Memory B cell (primary cell): ENCODE measurements at regions not wholly inside any gene's neighbourhood (a gene's known extent, or its start where the extent isn't known, plus 50 kb on each side); places are given as distances from the start of the nearest gene placed in this dataset.
"Not testable (repeated sequence)": the region's sequence is repeated elsewhere in the genome, so short reads cannot be mapped to it uniquely, and the experiment has no call there.

Experiments
- ATAC-seq: fragments of 150-1000 bp; cut with Tn5 transposase; 2 replicates; pipeline ENCODE4 v1.10.0; 2021; ENCODE audit warnings: low read depth, mild to moderate bottlenecking, moderate library complexity
- DNase-seq, 2 donors: peaks; one replicate each; pipeline ENCODE4 v3.0.0; 2022; ENCODE audit warnings: low spot score in 2 of 2
- H3K27ac Mint-ChIP-seq: one replicate; pipeline ENCODE4 v1.8.0; 2022; ENCODE audit warnings: mild to moderate bottlenecking, moderate library complexity, mixed read lengths
- H3K27me3 Mint-ChIP-seq: one replicate; pipeline ENCODE4 v1.8.0; 2022; ENCODE audit warnings: mixed read lengths
- H3K36me3 Mint-ChIP-seq: one replicate; pipeline ENCODE4 v1.8.0; 2022; ENCODE audit warnings: mild to moderate bottlenecking, mixed read lengths
- H3K4me1 Mint-ChIP-seq: one replicate; pipeline ENCODE4 v1.8.0; 2022; ENCODE audit warnings: mixed read lengths
- H3K4me3 Mint-ChIP-seq: one replicate; pipeline ENCODE4 v1.8.0; 2022; ENCODE audit warnings: mild to moderate bottlenecking, moderate library complexity, mixed read lengths
- H3K9me3 Mint-ChIP-seq: one replicate; pipeline ENCODE4 v1.8.0; 2022; ENCODE audit warnings: mixed read lengths

GRCh38 chr6:14382678-14383236 is 265.2 kb downstream of the CD83 start:
- H3K9me3 Mint-ChIP-seq = peaks cover 5% of the 10 kb centered on the region
- H3K36me3 Mint-ChIP-seq = peaks cover 8% of the 10 kb centered on the region
- no peak for ATAC-seq
- no peaks in the 10 kb centered on the region for H3K27me3 Mint-ChIP-seq
- H3K4me1 Mint-ChIP-seq = peaks cover 35% of the 10 kb centered on the region
- DNase-seq = no peak
- H3K4me3 Mint-ChIP-seq = peak overlapping the region; percentile 54
- H3K27ac Mint-ChIP-seq = peak overlapping the region; percentile 72

- no peak for DNase-seq
- peaks cover 35% of the 10 kb centered on the region for H3K4me1 Mint-ChIP-seq
Observed at GRCh38 chr6:14383393-14384174, 266.0 kb downstream of the CD83 start.

GRCh38 chr6:14384175-14384949 is 266.8 kb downstream of the CD83 start:
- Mint-ChIP-seq H3K4me1 (peaks cover 35% of the 10 kb centered on the region), H3K9me3 (peaks cover 5% of the 10 kb centered on the region)
- DNase-seq = no peak

More at GRCh38 chr6:14383393-14384174, 266.0 kb downstream of the CD83 start:
- H3K9me3 Mint-ChIP-seq = peaks cover 5% of the 10 kb centered on the region
- peak; percentile 34 for ATAC-seq
- no peaks in the 10 kb centered on the region for H3K27me3 Mint-ChIP-seq
- no peak overlapping the region for H3K4me3 Mint-ChIP-seq
- peaks cover 6% of the 10 kb centered on the region for H3K36me3 Mint-ChIP-seq
- H3K27ac Mint-ChIP-seq = peak overlapping the region; percentile 72

GRCh38 chr6:14386263-14386662 is 268.7 kb downstream of the CD83 start:
- Mint-ChIP-seq H3K36me3 (peaks cover 5% of the 10 kb centered on the region), H3K4me1 (peaks cover 33% of the 10 kb centered on the region), H3K27ac (no peak overlapping the region), H3K9me3 (peaks cover 5% of the 10 kb centered on the region), H3K4me3 (no peak overlapping the region), H3K27me3 (no peaks in the 10 kb centered on the region)
- no peak for ATAC-seq
- DNase-seq = no peak

More at GRCh38 chr6:14384175-14384949, 266.8 kb downstream of the CD83 start:
- Mint-ChIP-seq H3K36me3 (peaks cover 6% of the 10 kb centered on the region), H3K4me3 (no peak overlapping the region), H3K27ac (no peak overlapping the region), H3K27me3 (no peaks in the 10 kb centered on the region)
- ATAC-seq = no peak

GRCh38 chr6:14386668-14387067 is 269.1 kb downstream of the CD83 start:
- DNase-seq (no peak), ATAC-seq (peak; percentile 59)
- H3K9me3 Mint-ChIP-seq = peaks cover 5% of the 10 kb centered on the region
- no peak overlapping the region for H3K4me3 Mint-ChIP-seq
- H3K4me1 Mint-ChIP-seq = peaks cover 33% of the 10 kb centered on the region
- no peak overlapping the region for H3K27ac Mint-ChIP-seq
- H3K36me3 Mint-ChIP-seq = peaks cover 5% of the 10 kb centered on the region
- H3K27me3 Mint-ChIP-seq = no peaks in the 10 kb centered on the region

GRCh38 chr6:14388371-14388770 is 270.8 kb downstream of the CD83 start:
- Mint-ChIP-seq H3K4me1 (peaks cover 24% of the 10 kb centered on the region), H3K9me3 (peaks cover 2% of the 10 kb centered on the region), H3K27ac (no peak overlapping the region), H3K4me3 (no peak overlapping the region), H3K36me3 (peaks cover 6% of the 10 kb centered on the region), H3K27me3 (no peaks in the 10 kb centered on the region)
- DNase-seq = no peak
- ATAC-seq = no peak

- H3K4me3 Mint-ChIP-seq, H3K27me3 Mint-ChIP-seq, H3K27ac Mint-ChIP-seq, DNase-seq, H3K9me3 Mint-ChIP-seq, H3K36me3 Mint-ChIP-seq, ATAC-seq: not testable (repeated sequence)
- peaks cover 19% of the 10 kb centered on the region for H3K4me1 Mint-ChIP-seq
Observed at GRCh38 chr6:14389776-14390175, 272.2 kb downstream of the CD83 start.

GRCh38 chr6:14390805-14391204 is 273.2 kb downstream of the CD83 start:
- peaks cover 4% of the 10 kb centered on the region for H3K36me3 Mint-ChIP-seq
- H3K4me1 Mint-ChIP-seq = peaks cover 20% of the 10 kb centered on the region
- H3K27me3 Mint-ChIP-seq = no peaks in the 10 kb centered on the region
- H3K9me3 Mint-ChIP-seq = no peaks in the 10 kb centered on the region
- ATAC-seq (no peak), DNase-seq (no peak)
- H3K4me3 Mint-ChIP-seq = no peak overlapping the region
- no peak overlapping the region for H3K27ac Mint-ChIP-seq

GRCh38 chr6:14393910-14394309 is 276.3 kb downstream of the CD83 start:
- no peak for DNase-seq
- ATAC-seq = no peak
- Mint-ChIP-seq H3K27me3 (no peaks in the 10 kb centered on the region), H3K4me1 (peaks cover 27% of the 10 kb centered on the region), H3K4me3 (no peak overlapping the region), H3K36me3 (peaks cover 2% of the 10 kb centered on the region), H3K9me3 (no peaks in the 10 kb centered on the region), H3K27ac (no peak overlapping the region)

GRCh38 chr6:14396392-14396791 is 278.8 kb downstream of the CD83 start:
- H3K4me1 Mint-ChIP-seq = peaks cover 24% of the 10 kb centered on the region
- H3K4me3 Mint-ChIP-seq = no peak overlapping the region
- peak; percentile 62 for ATAC-seq
- H3K36me3 Mint-ChIP-seq = peaks cover 2% of the 10 kb centered on the region
- no peak overlapping the region for H3K27ac Mint-ChIP-seq
- H3K9me3 Mint-ChIP-seq = no peaks in the 10 kb centered on the region
- no peak for DNase-seq
- no peaks in the 10 kb centered on the region for H3K27me3 Mint-ChIP-seq

- DNase-seq (peak in 1 of 2 donors; percentile 28), ATAC-seq (peak; percentile 76)
- Mint-ChIP-seq H3K4me1 (peaks cover 24% of the 10 kb centered on the region), H3K36me3 (peaks cover under 1% of the 10 kb centered on the region), H3K27me3 (no peaks in the 10 kb centered on the region), H3K9me3 (no peaks in the 10 kb centered on the region), H3K27ac (peak overlapping the region; percentile 10), H3K4me3 (peak overlapping the region; percentile 60)
Observed at GRCh38 chr6:14396826-14397517, 279.4 kb downstream of the CD83 start.

- peaks cover 24% of the 10 kb centered on the region for H3K4me1 Mint-ChIP-seq
- DNase-seq (no peak), ATAC-seq (peak; percentile 40)
- H3K36me3 Mint-ChIP-seq = no peaks in the 10 kb centered on the region
- H3K9me3 Mint-ChIP-seq = no peaks in the 10 kb centered on the region
- peak overlapping the region; percentile 60 for H3K4me3 Mint-ChIP-seq
- no peaks in the 10 kb centered on the region for H3K27me3 Mint-ChIP-seq
- H3K27ac Mint-ChIP-seq = peak overlapping the region; percentile 10
Observed at GRCh38 chr6:14397518-14397901, 279.9 kb downstream of the CD83 start.

- H3K4me1 Mint-ChIP-seq = peaks cover 21% of the 10 kb centered on the region
- H3K4me3 Mint-ChIP-seq = no peak overlapping the region
- H3K9me3 Mint-ChIP-seq = no peaks in the 10 kb centered on the region
- no peaks in the 10 kb centered on the region for H3K27me3 Mint-ChIP-seq
- no peak overlapping the region for H3K27ac Mint-ChIP-seq
- DNase-seq (no peak), ATAC-seq (no peak)
- H3K36me3 Mint-ChIP-seq = peaks cover under 1% of the 10 kb centered on the region
Observed at GRCh38 chr6:14398953-14399352, 281.4 kb downstream of the CD83 start.

- H3K4me1 Mint-ChIP-seq = peaks cover 22% of the 10 kb centered on the region
- DNase-seq (no peak), ATAC-seq (no peak)
- H3K4me3 Mint-ChIP-seq = no peak overlapping the region
- H3K27me3 Mint-ChIP-seq = no peaks in the 10 kb centered on the region
- H3K27ac Mint-ChIP-seq = no peak overlapping the region
- no peaks in the 10 kb centered on the region for H3K9me3 Mint-ChIP-seq
- peaks cover 2% of the 10 kb centered on the region for H3K36me3 Mint-ChIP-seq
Observed at GRCh38 chr6:14399635-14400034, 282.1 kb downstream of the CD83 start.
